Left cardiac atrium (tissue), 4 donors: ENCODE measurements at regions not wholly inside any gene's neighbourhood (a gene's known extent, or its start where the extent isn't known, plus 50 kb on each side); places are given as distances from the start of the nearest gene placed in this dataset.
A peak's percentile ranks its signal among the peaks of the same experiment; 100 is the strongest.

Experiments used
- ATAC-seq, 2 donors: fragments of 200-7000 bp; cut with Tn5 transposase; one replicate each; pipeline ENCODE4 v1.9.1; 2020; ENCODE audit warnings: mild to moderate bottlenecking in 2 of 2, moderate library complexity in 2 of 2
- DNase-seq: peaks from one replicate; pipeline ENCODE4 v3.0.0-alpha.2; 2020
- intact Hi-C, 2 donors: fragments of 100-400 bp; cut with DNase I; formaldehyde crosslinking; loops; one replicate each; pipeline versions ENCODE4 v1.14.1 to v1.15.1; 2022 to 2023
- donor health status: DM: no; HTN: yes; CAD: no.
- donor health status: DM: no; HTN: yes; CAD: no; lungs with severe emphysema.
- donor health status: DM: yes; HTN: yes; CAD: no.
- donor health status: Dilated cardiomyopathy.

DNA sequence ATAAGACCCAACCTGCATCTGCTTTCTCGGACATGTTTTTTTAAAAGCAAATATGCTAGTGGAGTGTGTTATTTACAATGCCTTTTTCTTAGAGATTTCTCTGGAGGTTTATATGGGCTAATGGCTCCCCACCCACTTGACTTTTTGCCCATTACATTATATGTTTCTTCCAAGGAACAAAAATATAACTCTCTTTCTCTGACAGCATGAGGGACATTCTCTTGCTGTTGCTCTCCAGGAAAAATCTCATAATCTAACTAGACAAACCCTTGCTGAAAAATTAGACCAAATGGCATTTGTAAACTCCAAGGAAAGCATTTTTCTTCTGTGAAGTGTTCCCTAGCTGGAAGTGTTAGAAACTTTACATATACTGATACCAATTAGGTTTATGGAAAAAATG lies 213.7 kb downstream of the PRL start:
- no peak for ATAC-seq

DNA sequence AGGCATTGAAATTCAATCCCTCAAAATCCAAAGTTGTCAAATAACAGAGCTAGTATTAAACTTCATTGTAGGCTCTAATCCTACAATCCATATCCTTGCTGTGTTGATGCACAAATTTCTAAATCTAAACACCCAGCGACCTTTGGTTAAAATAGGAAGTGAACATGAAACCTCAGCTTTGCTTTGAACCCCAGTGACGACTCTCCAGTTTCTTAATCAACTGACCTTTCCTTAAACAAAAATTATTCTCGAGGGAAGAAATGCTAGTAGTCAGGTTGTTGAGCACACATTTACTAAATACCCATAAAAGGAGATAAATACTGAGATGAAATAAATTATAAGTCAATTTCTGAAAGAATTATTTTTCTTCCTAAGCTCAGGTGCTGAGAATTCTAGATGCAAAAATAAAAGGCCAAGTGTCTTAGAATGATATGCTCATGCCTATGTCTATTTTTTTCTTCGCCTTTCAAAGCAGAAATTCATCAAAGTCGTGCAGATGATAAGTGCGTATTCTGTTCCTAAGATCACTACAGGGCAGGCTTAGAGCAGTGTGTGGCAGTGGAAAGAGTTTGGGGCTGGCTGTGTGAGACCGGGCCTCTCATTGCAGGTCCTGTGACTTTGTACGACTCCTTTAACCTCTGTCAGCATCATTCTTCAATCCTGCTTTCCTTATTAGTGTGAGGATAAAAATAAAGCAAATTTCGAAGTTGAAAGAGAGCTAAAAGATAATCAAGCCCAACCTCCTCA lies 208.7 kb downstream of the PRL start:
- no peak for DNase-seq
- intact Hi-C loops: no loop called here
- ATAC-seq: no peak

More for the DNA sequence above, 213.7 kb downstream of the PRL start:
- intact Hi-C loops: no loop called here
- DNase-seq: no peak

DNA sequence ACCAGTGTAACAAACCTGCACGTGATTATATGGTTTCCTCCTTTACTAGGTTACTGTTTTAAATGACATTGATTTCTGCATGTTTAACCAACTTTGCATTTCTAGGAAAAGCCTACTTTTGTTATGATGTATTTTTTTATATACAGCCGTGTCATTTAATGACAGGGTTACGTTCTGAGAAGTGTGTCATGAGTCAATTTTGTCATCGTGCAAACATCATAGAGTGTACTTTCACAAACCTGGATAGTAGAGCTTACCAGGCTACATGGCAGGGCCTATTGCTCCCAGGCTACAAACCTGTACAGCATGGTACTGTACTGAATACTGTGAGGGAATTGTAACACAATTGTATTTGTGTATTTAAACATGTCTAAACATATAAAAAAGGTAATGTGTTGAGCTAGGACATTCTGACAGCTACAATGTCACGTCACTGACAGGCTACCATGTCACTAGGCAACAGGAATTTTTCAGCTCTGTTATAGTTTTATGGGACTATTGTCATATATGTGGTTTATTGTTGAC lies 205.3 kb downstream of the PRL start:
- intact Hi-C loops: no loop called here
- no peak for ATAC-seq

DNA sequence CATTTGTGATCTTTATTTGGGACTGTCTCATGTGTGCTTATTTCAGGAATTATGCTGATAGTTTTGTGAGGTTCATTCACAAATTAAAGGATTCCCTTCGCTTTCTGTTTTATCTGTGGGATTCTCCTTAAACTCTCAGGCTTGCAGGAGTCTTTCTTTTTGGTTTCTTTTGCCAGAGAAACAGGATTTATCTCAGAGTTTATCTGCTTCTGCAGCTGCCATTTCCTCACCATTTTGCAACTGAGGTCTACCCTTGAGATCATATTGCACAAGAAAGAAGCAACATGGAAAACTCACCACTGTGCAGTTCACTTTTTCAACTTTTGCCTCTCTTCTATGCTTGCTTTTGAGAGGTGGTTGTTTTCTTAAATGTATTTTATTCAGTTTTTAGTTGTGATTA lies 201.0 kb downstream of the PRL start:
- DNase-seq: no peak
- intact Hi-C loops: no loop called here
- no peak for ATAC-seq

More for the DNA sequence above, 205.3 kb downstream of the PRL start:
- DNase-seq: no peak

DNA sequence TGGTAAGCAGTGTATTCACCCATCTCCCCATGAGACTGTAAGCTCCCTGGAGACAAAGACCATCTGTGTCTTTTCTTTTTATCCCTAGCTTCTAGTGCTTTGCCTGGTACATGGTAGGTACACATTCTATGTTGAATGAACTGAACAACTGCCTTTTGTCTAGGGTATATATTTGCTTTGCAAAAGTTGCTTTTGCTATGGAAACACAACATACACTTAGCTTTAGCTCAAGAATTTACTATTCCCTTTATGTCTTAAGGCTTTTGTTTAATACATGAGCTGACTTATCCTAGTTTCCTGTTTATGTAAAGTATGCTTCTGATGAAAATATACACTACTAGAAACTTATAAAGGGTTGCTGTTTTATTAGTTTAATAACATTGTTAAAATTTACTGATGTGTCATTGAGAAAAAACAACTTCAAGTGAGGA lies 198.2 kb downstream of the PRL start:
- intact Hi-C loops: no loop called here
- ATAC-seq (no peak), DNase-seq (no peak)

DNA sequence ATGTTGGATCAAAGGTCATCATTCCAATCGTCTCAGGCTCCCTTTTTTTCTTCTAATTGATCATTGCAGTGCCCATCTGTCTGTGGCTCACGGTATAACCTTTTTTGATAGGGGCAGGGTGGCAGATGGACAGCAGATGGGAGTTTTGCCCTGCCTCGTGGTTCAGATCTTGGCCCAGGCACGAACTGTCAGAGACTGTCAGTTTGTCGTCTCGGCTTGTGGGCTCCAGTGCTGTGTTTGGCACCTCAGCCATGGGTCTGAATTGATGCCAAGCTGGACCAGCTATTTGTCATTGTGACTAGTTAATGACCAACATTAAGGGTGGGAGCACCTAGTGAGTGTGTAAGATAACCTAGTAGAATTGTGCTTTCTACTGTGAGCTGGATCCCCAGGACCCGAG lies 197.6 kb downstream of the PRL start:
- DNase-seq (no peak), ATAC-seq (no peak)
- intact Hi-C loops: no loop called here

DNA sequence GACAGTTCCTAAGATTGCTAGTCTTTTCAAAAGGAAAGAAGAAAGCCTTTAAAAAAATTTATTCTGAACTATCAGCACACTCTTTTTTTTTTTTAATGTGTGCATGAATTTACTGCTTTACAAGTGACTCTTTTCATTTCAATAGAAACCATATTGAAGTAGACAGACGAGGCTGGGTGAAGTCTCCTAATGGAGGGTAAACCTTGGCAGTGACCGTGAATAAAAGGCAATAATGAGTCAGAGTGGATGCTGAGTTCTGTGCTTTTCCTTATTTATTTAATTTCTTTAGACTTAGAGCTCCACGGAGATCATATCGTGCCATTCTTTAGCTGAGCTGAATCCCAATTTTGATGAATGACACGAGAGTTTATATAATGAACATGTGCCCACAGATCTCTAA lies 196.9 kb downstream of the PRL start:
- intact Hi-C loops: no loop called here
- no peak for ATAC-seq
- DNase-seq: no peak

DNA sequence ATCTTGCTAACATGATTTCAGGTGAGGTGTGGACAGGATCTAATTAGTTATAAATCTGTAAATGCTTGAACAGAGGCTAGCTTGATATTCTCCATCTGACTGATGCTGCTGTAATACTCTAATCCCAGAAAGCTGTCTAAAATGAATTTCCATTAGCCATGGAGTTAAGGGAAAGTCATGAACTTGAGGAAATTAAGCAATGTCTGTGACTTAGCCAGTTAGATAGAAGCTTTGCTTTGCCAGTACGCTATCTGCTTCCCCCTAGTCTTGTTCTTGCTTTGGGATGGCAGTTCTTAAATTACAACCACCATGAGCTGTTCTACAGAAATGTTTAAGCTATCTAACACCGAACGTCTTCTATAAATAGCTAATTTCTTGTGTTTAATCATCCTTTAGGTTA lies 195.7 kb downstream of the PRL start:
- intact Hi-C loops: no loop called here
- ATAC-seq: no peak
- no peak for DNase-seq

DNA sequence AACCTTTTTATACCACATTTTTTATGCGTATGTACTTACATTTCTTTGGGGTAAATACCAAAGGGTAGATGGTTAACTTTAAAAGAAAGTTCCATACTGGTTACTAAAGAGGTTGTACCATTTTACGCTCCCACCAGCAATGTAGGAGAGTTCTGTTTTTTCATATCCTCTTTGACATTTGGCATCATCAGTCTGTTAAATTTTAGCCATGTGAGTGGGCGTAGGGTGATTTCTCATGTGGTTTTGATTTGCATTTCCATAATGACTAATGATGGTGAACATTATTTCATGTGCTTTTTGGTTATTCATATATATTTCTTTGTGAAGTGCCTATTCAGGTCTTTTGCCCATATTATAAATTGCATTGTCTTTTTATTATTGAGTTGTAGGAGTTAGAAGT lies 194.2 kb downstream of the PRL start:
- intact Hi-C loops: no loop called here
- ATAC-seq (no peak), DNase-seq (no peak)

DNA sequence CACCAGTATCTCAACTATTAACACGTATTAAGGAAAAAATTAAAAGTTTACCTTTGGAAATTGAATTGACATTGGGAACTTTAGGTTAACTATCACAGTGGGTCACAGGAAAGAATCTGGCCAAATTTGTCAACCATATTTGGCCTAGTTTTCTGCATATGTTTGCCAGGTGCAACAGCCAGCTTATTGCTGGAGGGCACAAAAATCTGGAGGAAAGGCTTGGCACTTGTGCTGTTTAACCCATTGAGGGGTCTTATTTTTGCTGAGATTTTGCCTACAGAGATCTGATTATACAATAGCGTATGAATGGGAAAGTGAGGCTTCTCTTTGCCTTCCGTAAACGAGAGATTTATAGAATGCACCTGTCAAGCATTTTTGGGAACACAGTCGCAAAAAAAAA lies 190.4 kb downstream of the PRL start:
- ATAC-seq (no peak), DNase-seq (no peak)
- intact Hi-C loops: no loop called here

DNA sequence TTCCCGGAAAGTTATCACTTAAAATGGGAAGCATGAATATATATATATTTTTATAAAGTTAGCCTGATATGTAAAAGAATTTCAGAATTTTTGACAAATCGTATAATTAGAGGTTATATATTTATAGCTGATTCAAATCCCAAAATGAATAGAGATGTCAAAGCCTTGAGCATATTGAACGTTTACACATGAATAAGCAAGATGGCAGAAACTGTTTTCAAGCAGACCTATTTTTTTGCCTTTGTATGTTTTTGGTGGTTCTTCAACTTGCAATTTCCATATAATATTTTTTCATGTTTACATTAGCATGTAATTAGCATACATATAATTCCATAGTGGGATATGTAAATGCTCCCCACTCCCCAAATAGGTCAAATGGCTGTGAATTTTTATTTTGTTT lies 189.9 kb downstream of the PRL start:
- ATAC-seq: no peak

DNA sequence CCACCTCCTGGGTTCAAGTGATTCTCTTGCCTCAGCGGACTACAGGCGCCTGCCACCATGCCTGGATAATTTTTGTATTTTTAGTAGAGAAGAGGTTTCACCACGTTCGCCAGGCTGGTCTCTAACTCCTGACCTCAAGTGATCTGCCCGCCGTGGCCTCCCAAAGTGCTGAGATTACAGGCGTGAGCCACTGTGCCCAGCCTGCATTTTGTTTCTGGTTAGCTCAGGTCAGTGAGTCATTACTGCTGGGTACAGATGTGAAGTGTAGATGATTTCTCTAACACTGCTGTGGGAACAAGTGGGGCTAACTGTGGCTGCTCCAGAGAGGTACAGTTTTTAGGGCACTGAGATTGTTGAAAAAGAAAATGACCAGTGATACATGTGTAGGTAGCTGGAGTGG lies 188.6 kb downstream of the PRL start:
- intact Hi-C loops: no loop called here
- ATAC-seq (peak in 1 of 2 donors; percentile 78), DNase-seq (peak; percentile 24)

More for the DNA sequence above, 189.9 kb downstream of the PRL start:
- intact Hi-C loops: no loop called here
- DNase-seq: no peak

DNA sequence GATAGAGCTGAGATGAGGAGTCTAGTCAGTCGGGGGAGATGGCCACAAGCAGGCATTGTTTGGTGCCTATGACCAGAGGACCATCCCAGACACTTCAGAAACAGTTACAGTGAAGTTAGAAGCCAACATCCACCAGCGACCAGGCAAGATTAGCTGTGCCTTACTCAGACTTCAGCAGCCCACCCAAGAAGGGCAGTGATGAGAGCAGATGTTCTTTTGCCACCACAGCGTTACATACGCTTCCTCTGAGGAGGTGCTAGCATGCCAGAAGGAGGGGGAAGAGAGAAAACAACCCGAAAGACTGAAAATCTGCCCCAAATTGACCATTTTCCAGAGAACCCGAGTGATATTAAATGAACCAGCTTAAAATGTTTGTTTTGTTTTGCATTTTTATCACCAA lies 186.8 kb downstream of the PRL start:
- DNase-seq: no peak
- no peak for ATAC-seq
- intact Hi-C loops: no loop called here

DNA sequence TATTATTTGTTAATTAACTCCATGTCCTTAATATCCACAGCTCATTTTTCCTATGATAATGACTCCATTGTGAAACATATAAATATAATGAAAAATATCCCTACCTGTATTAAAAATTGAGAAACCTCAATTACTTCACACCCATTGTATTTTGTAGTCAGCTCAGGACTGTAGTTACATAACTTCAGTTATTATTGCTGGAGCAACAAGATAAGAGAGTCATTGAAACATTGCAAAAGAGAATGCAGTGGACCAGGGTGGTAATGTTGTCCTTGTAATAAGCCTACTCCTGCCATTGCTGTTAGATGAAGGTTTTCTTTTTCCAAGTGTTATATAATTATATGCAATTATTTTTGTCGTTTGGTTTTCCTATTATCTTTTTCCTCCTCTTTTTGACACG lies 184.4 kb downstream of the PRL start:
- DNase-seq (no peak), ATAC-seq (peak; percentile 55 to 63)
- intact Hi-C loops: no loop called here

DNA sequence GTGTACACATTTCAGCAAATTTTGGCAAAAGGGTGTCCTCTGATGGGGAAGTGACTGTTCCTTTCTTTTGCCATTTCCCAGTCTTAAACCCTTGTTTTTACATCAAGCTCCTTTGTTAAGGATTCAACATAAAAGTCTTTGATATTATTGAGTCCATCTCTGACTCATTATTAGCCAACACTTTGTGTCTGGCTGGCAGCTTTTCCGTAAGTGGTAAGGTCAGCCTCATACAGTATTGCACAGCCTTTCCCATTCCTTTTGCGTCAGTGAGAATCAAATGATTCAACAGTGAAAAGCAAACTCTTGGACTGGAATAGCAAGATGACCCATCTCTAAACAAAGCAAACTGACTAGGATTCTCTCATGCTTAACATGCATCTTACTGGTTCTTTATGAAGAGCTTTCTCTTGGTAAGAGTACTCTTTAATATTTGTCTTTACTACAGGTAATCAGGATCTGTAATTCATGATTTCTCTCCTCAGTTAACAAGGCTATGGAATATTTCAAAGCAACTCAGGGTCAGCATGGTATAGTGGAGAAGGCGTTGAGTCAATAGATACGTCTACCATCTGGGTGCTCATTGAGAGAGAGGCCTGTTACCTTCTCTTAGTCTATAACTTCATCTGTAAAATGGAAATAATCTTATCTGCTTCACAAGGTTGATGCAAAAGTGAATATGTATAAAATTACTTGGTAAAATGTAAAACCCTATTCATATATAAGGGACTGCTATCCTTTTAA lies 183.6 kb downstream of the PRL start:
- ATAC-seq (peak; percentile 84 to 96), DNase-seq (peak; percentile 53)
- intact Hi-C loops: no loop called here

DNA sequence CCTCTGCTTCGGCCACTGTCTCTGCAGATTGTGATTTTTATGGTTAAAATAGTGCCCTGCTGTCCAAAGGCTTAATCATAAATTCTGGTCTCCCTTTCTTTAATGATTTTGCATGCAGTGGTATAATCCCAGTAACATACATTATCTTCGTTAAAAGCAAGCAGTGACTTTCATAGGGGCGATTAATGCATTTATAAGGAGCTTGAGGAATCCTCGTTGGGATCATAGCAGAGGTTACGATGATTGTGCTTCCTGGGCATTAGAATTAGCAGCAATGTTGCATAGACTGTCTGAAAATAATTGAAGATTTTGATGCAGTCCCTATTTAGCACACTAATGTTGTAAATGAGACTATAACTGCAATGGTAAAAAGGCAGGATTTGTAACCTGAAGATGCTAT lies 181.3 kb downstream of the PRL start:
- DNase-seq: no peak
- intact Hi-C loops: no loop called here
- ATAC-seq: no peak

DNA sequence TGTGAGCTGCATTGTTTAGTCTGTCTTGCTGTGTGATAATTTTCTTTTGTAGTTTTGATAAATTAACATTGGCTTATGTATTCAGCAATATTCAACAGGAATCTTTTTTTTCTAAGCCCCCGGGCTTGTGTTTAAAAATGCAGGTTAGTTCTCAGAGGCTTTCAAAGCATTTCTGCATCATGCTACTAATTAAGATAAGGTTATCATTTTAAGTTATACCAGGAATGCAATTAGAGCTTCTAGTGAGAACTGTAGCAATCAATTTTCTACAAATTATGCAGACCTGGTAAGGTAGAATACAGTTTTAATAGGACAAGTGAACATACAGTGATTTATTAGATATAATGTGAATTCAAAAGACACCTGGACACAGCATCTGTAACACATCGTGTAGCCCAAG lies 179.2 kb downstream of the PRL start:
- intact Hi-C loops: no loop called here
- ATAC-seq (no peak), DNase-seq (no peak)

DNA sequence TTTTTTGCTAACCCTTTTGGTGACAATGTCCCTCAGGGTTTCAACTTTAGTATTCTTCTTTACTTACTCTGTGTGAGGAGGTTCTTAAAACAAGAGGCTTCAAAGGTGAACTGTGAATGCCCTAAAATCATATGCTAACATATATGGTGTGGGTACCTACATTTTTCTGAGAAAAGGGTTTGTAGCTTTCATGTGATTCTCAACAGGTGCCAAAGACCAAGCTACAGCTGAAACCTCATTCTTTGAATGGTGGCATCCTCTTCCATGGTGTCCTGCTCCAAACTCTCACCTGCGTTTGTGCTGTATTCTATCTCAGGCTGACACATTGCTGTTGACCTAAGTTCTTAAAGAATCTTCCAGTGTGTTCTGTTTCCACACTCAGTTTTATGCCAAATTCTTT lies 177.3 kb downstream of the PRL start:
- DNase-seq (no peak), ATAC-seq (no peak)
- intact Hi-C loops: no loop called here

DNA sequence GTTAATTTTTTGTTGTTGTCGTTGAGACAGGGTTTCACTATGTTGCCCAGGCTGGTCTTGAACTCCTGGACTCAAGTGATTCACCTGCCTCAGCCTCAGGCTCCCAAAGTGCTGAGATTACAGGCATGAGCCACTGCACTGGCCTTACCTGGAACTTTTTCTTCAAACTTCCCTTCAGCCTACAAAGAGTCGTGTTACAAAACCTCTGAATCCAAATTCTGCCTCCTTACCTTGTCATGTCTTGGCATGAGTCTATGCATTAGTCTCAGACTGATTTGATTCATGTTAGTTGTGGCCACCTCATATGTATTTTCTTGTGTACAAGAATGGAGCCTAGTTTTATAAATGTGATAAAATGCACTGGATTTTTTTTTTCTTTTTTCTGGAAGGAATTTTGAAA lies 172.1 kb downstream of the PRL start:
- DNase-seq (no peak), ATAC-seq (no peak)
- intact Hi-C loops: no loop called here

DNA sequence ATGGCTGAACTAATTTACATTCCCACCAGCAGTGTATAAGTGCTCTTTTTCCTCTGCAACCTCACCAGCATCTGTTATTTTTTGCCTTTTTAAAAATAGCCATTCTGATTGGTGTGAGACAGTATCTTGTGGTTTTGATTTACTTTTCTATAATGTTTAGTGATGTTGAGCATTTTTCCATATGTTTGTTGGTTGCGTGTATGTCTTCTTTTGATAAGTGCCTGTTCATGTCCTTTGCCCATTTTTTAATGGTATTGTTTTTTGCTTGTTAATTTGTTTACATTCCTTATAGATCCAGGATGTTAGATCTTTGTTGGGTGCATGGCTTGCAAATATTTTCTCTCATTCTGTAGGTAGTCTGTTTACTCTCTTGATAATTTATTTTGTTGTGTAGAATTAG lies 169.9 kb downstream of the PRL start:
- DNase-seq (no peak), ATAC-seq (no peak)
- intact Hi-C loops: no loop called here

DNA sequence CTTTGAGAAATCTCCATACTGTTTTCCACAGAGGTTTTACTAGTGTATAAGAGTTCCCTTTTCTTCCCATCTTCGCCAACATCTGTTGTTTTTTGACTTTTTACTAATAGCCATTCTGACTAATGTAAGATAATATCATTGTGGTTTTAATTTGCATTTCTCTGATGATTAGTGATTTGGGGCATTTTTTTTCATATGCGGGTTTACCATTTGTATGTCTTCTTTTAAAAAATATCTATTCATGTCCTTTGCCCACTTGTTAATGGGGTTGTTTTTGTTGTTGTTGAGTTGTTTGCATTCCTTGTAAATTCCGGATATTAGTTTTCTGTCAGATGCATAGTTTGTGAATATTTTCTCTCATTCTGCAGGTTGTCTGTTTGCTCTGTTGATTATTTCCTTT lies 167.1 kb downstream of the PRL start:
- DNase-seq (no peak), ATAC-seq (no peak)
- intact Hi-C loops: no loop called here
